Kidney glomerular epithelial cell (primary cell): ENCODE measurements at regions not wholly inside any gene's neighbourhood (a gene's known extent, or its start where the extent isn't known, plus 50 kb on each side); places are given as distances from the start of the nearest gene placed in this dataset.

Experiments
- DNase-seq: peaks from one replicate; lab custom pipeline; 2025; lab: John Stamatoyannopoulos, UW

DNA sequence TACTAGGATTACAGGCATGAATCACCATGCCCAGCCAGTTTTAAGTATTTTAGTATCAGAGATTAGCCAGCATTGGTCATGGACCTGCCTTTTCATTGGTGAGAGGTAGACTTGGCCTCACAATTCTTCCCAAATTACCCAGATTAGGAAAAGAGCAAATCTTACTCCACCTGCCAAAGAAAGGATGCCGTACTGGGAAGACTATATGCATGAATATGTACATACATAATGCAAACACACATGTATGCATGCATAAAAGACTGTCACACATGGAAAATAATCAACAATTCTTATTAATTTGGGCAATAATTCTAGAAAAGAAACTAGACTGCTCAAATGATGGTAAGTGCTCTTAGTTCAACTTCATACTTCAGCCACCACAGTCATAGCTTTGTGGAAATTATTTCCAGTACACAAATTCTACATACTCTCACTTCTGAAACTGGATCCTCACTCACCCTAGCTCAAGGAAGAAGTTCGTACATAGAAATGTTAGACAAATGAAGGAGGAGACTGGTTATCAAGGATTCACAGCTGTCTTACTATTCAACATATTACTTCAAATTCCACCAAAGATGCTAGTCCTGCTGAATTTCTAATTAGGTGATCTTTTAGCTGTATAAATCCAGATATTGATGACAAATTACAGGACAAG lies 73.7 kb downstream of the MINAR2 start:
- DNase-seq, result no peak

DNA sequence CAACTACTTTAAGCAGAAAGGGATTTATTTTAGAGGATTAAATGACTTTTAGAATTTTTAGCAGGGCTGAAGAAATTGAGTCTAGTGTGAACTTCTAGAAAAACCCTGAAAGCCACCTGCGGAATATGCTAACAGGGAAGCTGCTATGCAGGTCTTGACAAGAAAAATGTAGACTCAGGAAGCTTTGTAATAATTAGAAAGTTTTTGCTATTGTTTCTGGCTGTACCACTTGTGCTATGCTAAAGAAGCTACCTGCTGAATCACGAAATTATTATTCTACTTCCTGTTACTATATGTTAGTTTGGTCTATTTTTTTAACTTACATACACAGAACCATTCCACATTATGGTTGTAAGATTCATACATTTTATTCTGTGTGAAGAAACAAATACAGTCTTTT lies 74.0 kb upstream of the CHSY3 start:
- DNase-seq, result no peak

DNA sequence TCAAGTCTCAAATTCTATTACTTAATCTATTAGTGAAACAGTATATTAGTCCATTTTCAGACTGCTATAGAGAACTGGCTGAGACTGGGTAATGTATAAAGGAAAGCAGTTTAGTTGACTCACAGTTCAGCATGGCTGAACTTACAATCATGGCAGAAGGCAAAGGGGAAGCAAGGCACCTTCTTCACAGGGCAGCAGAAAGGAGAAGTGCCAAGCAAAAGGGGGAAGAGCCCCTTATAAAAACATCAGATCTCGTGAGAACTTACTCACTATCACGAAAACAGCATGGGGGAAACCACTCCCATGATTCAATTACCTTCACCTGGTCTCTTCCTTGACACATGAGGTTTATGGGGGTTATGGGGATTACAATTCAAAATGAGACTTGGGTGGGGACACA lies 67.9 kb upstream of the CHSY3 start:
- DNase-seq, result no peak

DNA sequence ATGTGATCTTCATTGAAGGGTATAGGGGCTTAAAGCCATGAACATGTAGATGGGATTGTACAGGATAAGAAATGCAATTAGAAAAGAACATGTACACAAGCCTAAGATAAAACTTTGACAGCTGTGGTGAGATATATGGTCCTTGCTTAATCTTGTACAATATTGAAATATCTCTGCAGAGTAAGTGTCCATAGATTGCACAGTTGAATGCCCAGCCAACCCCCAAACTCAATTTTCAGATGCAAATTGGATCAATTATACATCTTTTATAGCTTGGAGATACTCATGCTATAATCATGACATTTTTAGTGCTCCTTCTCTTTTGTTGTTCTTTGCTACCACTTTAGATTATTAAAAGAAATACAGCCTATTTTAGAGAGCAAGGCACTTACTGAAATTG lies 59.5 kb upstream of the CHSY3 start:
- DNase-seq, result no peak

DNA sequence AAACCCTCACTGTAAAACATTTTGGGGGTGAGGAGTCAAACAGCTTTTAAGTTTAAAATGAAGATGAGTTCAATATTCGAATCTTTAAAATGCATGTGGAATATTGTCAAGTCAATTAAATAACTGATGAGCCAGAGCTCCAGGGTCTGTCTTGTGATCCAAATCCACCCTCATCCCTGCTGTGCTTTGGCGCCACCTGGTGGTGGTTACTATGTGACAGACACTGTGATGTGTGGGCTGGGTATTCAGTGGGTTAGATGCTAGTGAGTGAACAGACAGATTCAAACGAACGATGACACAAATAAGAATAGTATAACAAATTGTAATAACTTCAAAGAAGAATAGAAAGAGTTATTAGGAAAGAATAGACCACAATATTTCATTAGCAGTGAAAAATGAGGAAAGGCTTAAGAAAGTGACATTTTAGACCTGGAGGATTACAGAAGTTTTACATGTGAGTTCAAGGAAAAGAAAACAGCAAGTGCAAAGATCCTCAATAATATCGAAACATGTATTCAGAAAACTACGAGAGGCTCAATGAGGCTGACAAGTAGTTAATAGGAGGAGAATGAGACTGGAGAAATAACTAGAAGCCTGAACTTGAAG lies 51.4 kb upstream of the CHSY3 start:
- peak; percentile 33 for DNase-seq

DNA sequence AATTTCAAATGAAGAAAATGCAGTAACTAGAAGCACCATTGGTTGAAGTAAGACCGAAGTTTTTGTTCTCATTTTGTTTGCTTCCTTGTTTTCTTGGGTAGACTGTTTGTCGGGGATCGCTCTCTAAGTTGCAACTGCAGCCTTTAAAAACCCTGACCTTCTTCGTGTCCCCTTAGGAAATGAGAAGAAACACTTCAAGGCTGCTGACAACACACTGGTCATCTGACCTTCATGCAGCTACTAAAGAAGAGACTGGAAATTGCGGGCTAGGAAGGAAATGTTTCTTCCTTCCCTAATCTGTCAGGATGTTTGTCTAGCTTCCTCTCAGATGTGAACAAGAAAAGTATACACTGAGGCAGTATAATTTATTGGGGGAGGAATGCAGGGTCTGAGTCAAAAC lies 50.7 kb upstream of the CHSY3 start:
- no peak for DNase-seq
